Natural killer cell (primary cell): ENCODE measurements at regions not wholly inside any gene's neighbourhood (a gene's known extent, or its start where the extent isn't known, plus 50 kb on each side); places are given as distances from the start of the nearest gene placed in this dataset.

ENCODE experiments used
- ATAC-seq, 3 donors: fragments of 150-1000 bp in 2 of 3; fragments of 200-7000 bp in 1 of 3; cut with Tn5 transposase; 1 replicate in 1 of 3; 2 replicates in 2 of 3; pipeline ENCODE4 v1.10.0; 2021; ENCODE audit warnings: mild to moderate bottlenecking in 2 of 3, moderate library complexity in 2 of 3
- DNase-seq, 2 donors: peaks; one replicate each; pipeline versions ENCODE4 v3.0.0 to v3.0.0-alpha.2; 2013 to 2021; ENCODE audit warnings: mixed read lengths in 1 of 2
- H3K27ac ChIP-seq: one replicate; pipeline ENCODE4 v1.5.1; 2013; ENCODE audit warnings: mild to moderate bottlenecking, low read length
- H3K27me3 ChIP-seq: one replicate; pipeline ENCODE4 v1.6.1; 2013; ENCODE audit warnings: low read length; ENCODE audit not compliant: control insufficient read depth, insufficient read depth
- H3K36me3 ChIP-seq: one replicate; pipeline ENCODE4 v1.6.1; 2013; ENCODE audit warnings: low read length; ENCODE audit not compliant: control insufficient read depth, insufficient read depth
- H3K4me1 ChIP-seq: one replicate; pipeline ENCODE4 v1.6.1; 2013; ENCODE audit warnings: low read length; ENCODE audit not compliant: control insufficient read depth, insufficient read depth
- H3K4me3 ChIP-seq: one replicate; pipeline ENCODE4 v1.5.1; 2013; ENCODE audit warnings: low read length
- H3K9me3 ChIP-seq: one replicate; pipeline ENCODE4 v1.6.1; 2013; ENCODE audit warnings: low read length; ENCODE audit not compliant: control insufficient read depth, insufficient read depth
- H3K27ac Mint-ChIP-seq, 2 donors: one replicate each; pipeline ENCODE4 v1.8.0; 2022; ENCODE audit warnings: mild to moderate bottlenecking in 2 of 2, mixed read lengths in 2 of 2, moderate library complexity in 1 of 2
- H3K27me3 Mint-ChIP-seq, 2 donors: one replicate each; pipeline ENCODE4 v1.8.0; 2022; ENCODE audit warnings: low read depth in 2 of 2, mixed read lengths in 2 of 2
- H3K36me3 Mint-ChIP-seq: one replicate; pipeline ENCODE4 v1.8.0; 2022; ENCODE audit warnings: mixed read lengths
- H3K4me1 Mint-ChIP-seq, 2 donors: one replicate each; pipeline ENCODE4 v1.8.0; 2022; ENCODE audit warnings: mixed read lengths in 2 of 2
- H3K4me3 Mint-ChIP-seq: one replicate; pipeline ENCODE4 v1.8.0; 2022; ENCODE audit warnings: mild to moderate bottlenecking, moderate library complexity, mixed read lengths
- H3K9me3 Mint-ChIP-seq, 2 donors: one replicate each; pipeline ENCODE4 v1.8.0; 2022; ENCODE audit warnings: mixed read lengths in 2 of 2
- WGBS: methylation state at CpG from one replicate; pipeline ENCODE4 v1.1.7; 2013; ENCODE audit warnings: missing lambda C conversion rate; ENCODE audit not compliant: insufficient coverage; 5-methylcytosine and 5-hydroxymethylcytosine counted together
- intact Hi-C: fragments of 100-400 bp; cut with micrococcal nuclease; formaldehyde crosslinking; loops from one replicate; pipeline ENCODE4 v1.14.2; 2022
- TF ChIP-seq, protein P1 (sequence below): fragments of 200-600 bp; IDR thresholded peaks from one replicate; pipeline ENCODE4 v1.8.0; 2022; ENCODE audit warnings: antibody characterized with exemption

DNA sequence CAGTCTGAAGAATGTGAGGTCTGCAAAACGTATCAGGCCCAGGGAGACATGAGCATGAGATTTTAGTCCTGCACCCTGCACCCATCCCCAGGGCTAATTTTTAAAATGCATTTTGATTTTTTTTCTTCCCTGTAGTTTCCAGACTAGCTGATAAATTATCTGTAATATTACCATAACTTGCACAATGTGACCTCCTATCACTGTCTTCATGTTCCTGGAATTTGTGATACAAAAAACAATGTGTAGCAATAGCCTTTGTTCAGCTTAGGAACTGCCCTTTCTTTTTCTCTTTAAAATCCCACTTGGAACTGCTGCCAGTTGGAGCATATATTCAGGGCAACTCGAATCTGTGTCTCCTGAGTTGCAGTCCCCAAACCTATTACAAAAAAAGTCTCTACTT, 222.8 kb upstream of the HS6ST1 start:
- no peaks in the 10 kb centered on the region for H3K4me1 Mint-ChIP-seq
- H3K27ac ChIP-seq = no peak overlapping the region

DNA sequence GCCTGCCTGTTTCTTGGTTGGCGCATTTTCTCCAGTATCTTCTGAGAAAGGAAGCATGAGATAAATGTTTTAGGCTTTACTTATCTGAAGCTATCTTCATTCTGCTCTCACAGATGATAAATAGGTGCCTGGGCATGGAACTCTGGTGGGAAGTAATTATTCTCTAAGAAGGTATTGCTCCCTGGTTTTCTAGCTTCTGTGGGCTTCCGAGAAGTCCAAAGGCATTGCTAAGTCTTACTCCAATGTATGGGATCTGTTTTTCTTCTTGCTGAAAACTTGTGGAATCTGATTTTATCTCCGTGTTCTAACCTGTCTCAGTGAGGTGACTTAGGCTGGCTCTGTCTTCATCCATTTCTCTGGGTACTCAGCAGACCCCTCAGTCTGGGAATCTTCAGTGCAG, 224.4 kb upstream of the HS6ST1 start:
- DNase-seq (no peak), ATAC-seq (no peak)
- peaks cover 0 to 10% of the 10 kb centered on the region in 2 donors for H3K9me3 Mint-ChIP-seq
- intact Hi-C loops = no loop called here
- H3K27ac ChIP-seq = no peak overlapping the region
- H3K27ac Mint-ChIP-seq = no peak overlapping the region
- H3K4me1 ChIP-seq = no peaks in the 10 kb centered on the region
- TF ChIP-seq, protein P1, sequence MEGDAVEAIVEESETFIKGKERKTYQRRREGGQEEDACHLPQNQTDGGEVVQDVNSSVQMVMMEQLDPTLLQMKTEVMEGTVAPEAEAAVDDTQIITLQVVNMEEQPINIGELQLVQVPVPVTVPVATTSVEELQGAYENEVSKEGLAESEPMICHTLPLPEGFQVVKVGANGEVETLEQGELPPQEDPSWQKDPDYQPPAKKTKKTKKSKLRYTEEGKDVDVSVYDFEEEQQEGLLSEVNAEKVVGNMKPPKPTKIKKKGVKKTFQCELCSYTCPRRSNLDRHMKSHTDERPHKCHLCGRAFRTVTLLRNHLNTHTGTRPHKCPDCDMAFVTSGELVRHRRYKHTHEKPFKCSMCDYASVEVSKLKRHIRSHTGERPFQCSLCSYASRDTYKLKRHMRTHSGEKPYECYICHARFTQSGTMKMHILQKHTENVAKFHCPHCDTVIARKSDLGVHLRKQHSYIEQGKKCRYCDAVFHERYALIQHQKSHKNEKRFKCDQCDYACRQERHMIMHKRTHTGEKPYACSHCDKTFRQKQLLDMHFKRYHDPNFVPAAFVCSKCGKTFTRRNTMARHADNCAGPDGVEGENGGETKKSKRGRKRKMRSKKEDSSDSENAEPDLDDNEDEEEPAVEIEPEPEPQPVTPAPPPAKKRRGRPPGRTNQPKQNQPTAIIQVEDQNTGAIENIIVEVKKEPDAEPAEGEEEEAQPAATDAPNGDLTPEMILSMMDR = no peak
- WGBS = 91% methylated on average over 2 of the region's 3 CpGs
- H3K4me3 ChIP-seq = no peak overlapping the region
- no peaks in the 10 kb centered on the region for H3K27me3 ChIP-seq
- no peaks in the 10 kb centered on the region for H3K36me3 ChIP-seq
- no peaks in the 10 kb centered on the region for H3K4me1 Mint-ChIP-seq
- H3K4me3 Mint-ChIP-seq = no peak overlapping the region
- H3K9me3 ChIP-seq = no peaks in the 10 kb centered on the region
- H3K36me3 Mint-ChIP-seq = no peaks in the 10 kb centered on the region
- no peaks in the 10 kb centered on the region for H3K27me3 Mint-ChIP-seq

More for the DNA sequence above, 222.8 kb upstream of the HS6ST1 start:
- Mint-ChIP-seq H3K4me3 (no peak overlapping the region), H3K27ac (no peak overlapping the region), H3K27me3 (no peaks in the 10 kb centered on the region), H3K36me3 (no peaks in the 10 kb centered on the region), H3K9me3 (peaks cover 0 to 1% of the 10 kb centered on the region in 2 donors)
- Histone ChIP-seq H3K36me3 (no peaks in the 10 kb centered on the region), H3K9me3 (no peaks in the 10 kb centered on the region), H3K4me3 (no peak overlapping the region), H3K27me3 (no peaks in the 10 kb centered on the region), H3K4me1 (no peaks in the 10 kb centered on the region)
- TF ChIP-seq, protein P1 = no peak
- intact Hi-C loops = no loop called here
- WGBS = 75% methylated on average over 2 of the region's 2 CpGs
- no peak for DNase-seq
- no peak for ATAC-seq

DNA sequence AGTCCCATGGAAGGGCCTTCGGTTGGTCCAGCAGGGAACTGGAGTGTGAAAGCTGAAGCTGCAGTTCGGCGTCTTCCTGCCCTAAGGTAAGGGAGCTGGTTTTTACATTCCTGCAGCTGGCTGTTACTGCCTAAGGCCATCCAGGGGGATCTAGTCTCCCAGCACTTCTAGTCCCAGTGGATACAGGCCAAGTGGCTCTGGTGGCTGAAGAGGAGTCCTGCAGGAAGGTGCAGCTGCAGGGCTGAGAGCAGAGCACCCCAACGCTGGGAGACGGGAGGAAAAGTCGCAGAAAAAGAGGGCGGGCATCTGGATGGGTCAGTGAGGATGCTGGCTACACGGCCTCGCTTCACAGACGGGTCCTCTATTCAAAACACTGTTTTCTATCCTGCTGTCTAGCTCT, 225.0 kb upstream of the HS6ST1 start:
- H3K36me3 Mint-ChIP-seq = no peaks in the 10 kb centered on the region
- TF ChIP-seq, protein P1 = no peak
- Histone ChIP-seq H3K27ac (no peak overlapping the region), H3K27me3 (no peaks in the 10 kb centered on the region), H3K9me3 (no peaks in the 10 kb centered on the region), H3K36me3 (no peaks in the 10 kb centered on the region), H3K4me1 (no peaks in the 10 kb centered on the region), H3K4me3 (no peak overlapping the region)
- H3K27me3 Mint-ChIP-seq = no peaks in the 10 kb centered on the region
- ATAC-seq (no peak), DNase-seq (no peak)
- H3K4me1 Mint-ChIP-seq = no peaks in the 10 kb centered on the region
- 96% methylated on average over 10 of the region's 10 CpGs for WGBS
- H3K9me3 Mint-ChIP-seq = peaks cover 0 to 10% of the 10 kb centered on the region in 2 donors
- H3K4me3 Mint-ChIP-seq = no peak overlapping the region
- H3K27ac Mint-ChIP-seq = no peak overlapping the region
- intact Hi-C loops = no loop called here

DNA sequence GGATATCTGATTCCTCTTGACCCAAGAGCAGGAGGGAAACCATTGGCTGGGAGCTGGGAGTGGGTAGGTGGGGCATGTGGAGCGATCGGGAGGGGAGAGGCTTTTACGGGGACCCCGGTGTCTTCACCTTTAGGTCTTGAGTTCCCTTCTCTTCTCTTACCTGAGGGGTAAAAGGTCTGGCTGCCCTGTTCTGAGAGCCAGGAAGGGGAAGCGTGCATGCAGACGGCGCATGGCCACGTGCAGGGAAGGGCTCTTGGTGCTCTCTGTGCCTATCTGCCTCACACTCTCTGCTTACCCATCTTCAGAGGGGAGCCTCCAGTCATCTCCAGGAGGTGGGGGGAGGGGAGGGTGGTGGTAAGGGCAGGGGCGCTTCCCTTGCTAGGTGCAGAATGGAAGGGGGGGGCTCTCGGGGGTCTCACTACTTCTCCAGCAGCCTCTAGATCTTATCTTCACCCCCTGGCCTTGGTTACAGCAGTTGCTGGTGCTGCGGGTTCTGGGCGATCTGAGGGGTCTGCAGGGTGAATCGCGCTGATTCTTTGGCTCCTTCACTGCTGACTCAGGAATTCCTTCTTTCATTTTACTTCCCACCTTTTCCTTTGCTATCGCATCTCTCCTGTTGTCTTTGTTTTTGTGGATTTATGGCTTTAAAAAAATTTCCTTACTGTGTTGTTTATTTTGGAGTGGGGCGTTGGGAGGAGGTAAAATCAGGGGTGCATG, 225.8 kb upstream of the HS6ST1 start:
- Mint-ChIP-seq H3K27ac (no peak overlapping the region), H3K9me3 (peaks cover 0 to 10% of the 10 kb centered on the region in 2 donors), H3K27me3 (no peaks in the 10 kb centered on the region), H3K4me3 (no peak overlapping the region), H3K36me3 (no peaks in the 10 kb centered on the region), H3K4me1 (no peaks in the 10 kb centered on the region)
- intact Hi-C loops = no loop called here
- Histone ChIP-seq H3K4me3 (no peak overlapping the region), H3K9me3 (no peaks in the 10 kb centered on the region), H3K27me3 (no peaks in the 10 kb centered on the region), H3K36me3 (no peaks in the 10 kb centered on the region), H3K27ac (no peak overlapping the region), H3K4me1 (no peaks in the 10 kb centered on the region)
- 80% methylated on average over 11 of the region's 16 CpGs for WGBS
- TF ChIP-seq, protein P1 = no peak
- DNase-seq = no peak
- no peak for ATAC-seq
